GM23338 (cell line): ENCODE measurements at regions not wholly inside any gene's neighbourhood (a gene's known extent, or its start where the extent isn't known, plus 50 kb on each side); places are given as distances from the start of the nearest gene placed in this dataset.

Experiments
- CTCF ChIP-seq, 2 experiments: fragments of 200-600 bp in 1 of 2; sonication (generic) in 1 of 2; conservative IDR thresholded peaks; 2 replicates each; pipeline versions ENCODE4 v1.5.1 to v1.6.1; 2016 to 2017; ENCODE audit warnings: antibody characterized with exemption in 2 of 2, low read depth in 2 of 2, mild to moderate bottlenecking in 2 of 2, moderate library complexity in 1 of 2
- EZH2 ChIP-seq: fragments of 200-600 bp; sonication (generic); IDR thresholded peaks from one replicate; pipeline ENCODE4 v1.8.0; 2017; ENCODE audit warnings: antibody characterized with exemption, mild to moderate bottlenecking, low read depth; ENCODE audit not compliant: unreplicated experiment
- POLR2AphosphoS5 ChIP-seq: IDR thresholded peaks from 2 replicates; pipeline ENCODE4 v1.6.1; 2016; ENCODE audit warnings: antibody characterized with exemption, low read depth
- REST ChIP-seq: IDR thresholded peaks from one replicate; pipeline ENCODE4 v1.6.1; 2018; ENCODE audit warnings: antibody characterized with exemption; ENCODE audit not compliant: unreplicated experiment

GRCh38 chr16:62816971-62817519, 780.8 kb upstream of the CDH8 start:
- TF ChIP-seq CTCF (conservative IDR thresholded peaks at IDR 0.05; ENCODE audit: low read depth in 2 of 2) = no peak
- no peak for TF ChIP-seq REST
- no peak for TF ChIP-seq EZH2
- no peak for TF ChIP-seq POLR2AphosphoS5
